ENCODE measurements at regions not wholly inside any gene's neighbourhood (a gene's known extent, or its start where the extent isn't known, plus 50 kb on each side); places are given as distances from the start of the nearest gene placed in this dataset.

GRCh38 chr4:138646383-138646782 lies 369.2 kb upstream of the NOCT start:
- TF ChIP-seq EZH2phosphoT487 (IDR thresholded peaks at IDR 0.05; ENCODE audit: insufficient read depth, low read depth) (no peak), EZH2 (IDR thresholded peaks at IDR 0.05; ENCODE audit: insufficient read depth, poor library complexity, severe bottlenecking) (no peak)

Data from GM23248 (cell line).